Esophagus muscularis mucosa (tissue), 4 donors: ENCODE measurements at regions not wholly inside any gene's neighbourhood (a gene's known extent, or its start where the extent isn't known, plus 50 kb on each side); places are given as distances from the start of the nearest gene placed in this dataset.

Source experiments
- DNase-seq: peaks from one replicate; pipeline ENCODE4 v3.0.0-alpha.2; 2017; ENCODE audit errors: extremely low spot score
- H3K27ac ChIP-seq, 4 donors: fragments of 200-600 bp; sonication (generic); replicated peaks in 1 of 4; 1 replicate in 3 of 4; 2 replicates in 1 of 4; pipeline ENCODE4 v1.5.1; 2016 to 2019; ENCODE audit warnings: mild to moderate bottlenecking in 1 of 4
- H3K27me3 ChIP-seq, 4 donors: fragments of 200-600 bp; sonication (generic); one replicate each; pipeline versions ENCODE4 v1.5.1 to v1.6.0; 2016 to 2019
- H3K36me3 ChIP-seq, 4 donors: fragments of 200-600 bp; sonication (generic); one replicate each; pipeline ENCODE4 v1.5.1; 2016 to 2019
- H3K4me1 ChIP-seq, 4 donors: fragments of 200-600 bp; sonication (generic); one replicate each; pipeline ENCODE4 v1.5.1; 2016 to 2019
- H3K4me3 ChIP-seq, 4 donors: fragments of 200-600 bp; sonication (generic); 1 replicate in 2 of 4; 2 replicates in 2 of 4; pipeline ENCODE4 v1.5.1; 2016 to 2019; ENCODE audit warnings: mild to moderate bottlenecking in 4 of 4, moderate library complexity in 1 of 4
- H3K9me3 ChIP-seq, 4 donors: fragments of 200-600 bp; sonication (generic); 1 replicate in 3 of 4; 2 replicates in 1 of 4; pipeline ENCODE4 v1.5.1; 2016 to 2019
- CTCF ChIP-seq, 3 experiments: fragments of 200-600 bp in 2 of 3; fragments of 450-650 bp in 1 of 3; sonication (generic) in 2 of 3; IDR thresholded peaks; one replicate each; pipeline ENCODE4 v1.5.1; 2017 to 2019; ENCODE audit warnings: antibody characterized with exemption in 3 of 3, mild to moderate bottlenecking in 2 of 3, moderate library complexity in 1 of 3
- EP300 ChIP-seq: sonication (generic); formaldehyde crosslinking; IDR thresholded peaks from one replicate; pipeline ENCODE4 v1.6.1; 2017; ENCODE audit warnings: antibody characterized with exemption
- POLR2A ChIP-seq: fragments of 450-650 bp; IDR thresholded peaks from one replicate; pipeline ENCODE4 v1.6.1; 2017; ENCODE audit warnings: antibody characterized with exemption, moderate library complexity, mild to moderate bottlenecking, low read depth
- POLR2AphosphoS5 ChIP-seq, 2 donors: sonication (generic); formaldehyde crosslinking; IDR thresholded peaks; one replicate each; pipeline ENCODE4 v1.6.1; 2017; ENCODE audit warnings: antibody characterized with exemption in 2 of 2
- WGBS: methylation state at CpG from one replicate; pipeline ENCODE4 v1.1.5; 2018; 5-methylcytosine and 5-hydroxymethylcytosine counted together
- intact Hi-C: fragments of 100-400 bp; cut with DNase I; formaldehyde crosslinking; loops from one replicate; pipeline ENCODE4 v1.15.1; 2023

GRCh38 chr11:98177925-98178324 is 842.8 kb upstream of the CNTN5 start:
- H3K27ac ChIP-seq = no peak overlapping the region
- no peaks in the 10 kb centered on the region for H3K36me3 ChIP-seq
- no peaks in the 10 kb centered on the region for H3K4me1 ChIP-seq
- H3K4me3 ChIP-seq = no peak overlapping the region
- H3K27me3 ChIP-seq = no peaks in the 10 kb centered on the region
- intact Hi-C loops = no loop called here
- TF ChIP-seq POLR2A = no peak
- no peak for TF ChIP-seq CTCF (IDR thresholded peaks at IDR 0.05)
- TF ChIP-seq EP300 = no peak
- TF ChIP-seq POLR2AphosphoS5 (IDR thresholded peaks at IDR 0.05) = no peak
- H3K9me3 ChIP-seq = no peaks in the 10 kb centered on the region
- DNase-seq = no peak
- 82% methylated on average over 5 of the region's 5 CpGs for WGBS

GRCh38 chr11:98180511-98180910 is 840.2 kb upstream of the CNTN5 start:
- no peak overlapping the region for H3K27ac ChIP-seq
- no peaks in the 10 kb centered on the region for H3K27me3 ChIP-seq
- no peaks in the 10 kb centered on the region for H3K36me3 ChIP-seq
- no peak overlapping the region for H3K4me3 ChIP-seq
- H3K4me1 ChIP-seq = no peaks in the 10 kb centered on the region
- 78% methylated on average over 1 of the region's 1 CpG for WGBS
- no peak for TF ChIP-seq CTCF (IDR thresholded peaks at IDR 0.05)
- no peak for TF ChIP-seq POLR2AphosphoS5 (IDR thresholded peaks at IDR 0.05)
- no peak for TF ChIP-seq EP300
- no peak for TF ChIP-seq POLR2A
- intact Hi-C loops = no loop called here
- DNase-seq = no peak
- peaks cover 0 to 8% (median 6%) of the 10 kb centered on the region in 4 donors for H3K9me3 ChIP-seq

GRCh38 chr11:98180921-98181320 is 839.8 kb upstream of the CNTN5 start:
- intact Hi-C loops = no loop called here
- H3K9me3 ChIP-seq = peaks cover 0 to 10% (median 8%) of the 10 kb centered on the region in 4 donors
- H3K27ac ChIP-seq = no peak overlapping the region
- H3K4me3 ChIP-seq = no peak overlapping the region
- no peaks in the 10 kb centered on the region for H3K4me1 ChIP-seq
- no peak for DNase-seq
- no peaks in the 10 kb centered on the region for H3K36me3 ChIP-seq
- no peaks in the 10 kb centered on the region for H3K27me3 ChIP-seq
- 38% methylated on average over 2 of the region's 2 CpGs for WGBS
- no peak for TF ChIP-seq CTCF (IDR thresholded peaks at IDR 0.05)
- TF ChIP-seq POLR2A = no peak
- TF ChIP-seq POLR2AphosphoS5 (IDR thresholded peaks at IDR 0.05) = no peak
- no peak for TF ChIP-seq EP300

- no peaks in the 10 kb centered on the region for H3K4me1 ChIP-seq
- H3K27ac ChIP-seq = no peak overlapping the region
- no peak overlapping the region for H3K4me3 ChIP-seq
- intact Hi-C loops = no loop called here
- DNase-seq = no peak
- peaks cover 0 to 11% (median 8%) of the 10 kb centered on the region in 4 donors for H3K9me3 ChIP-seq
- no peak for TF ChIP-seq EP300
- TF ChIP-seq POLR2A = no peak
- no peak for TF ChIP-seq CTCF (IDR thresholded peaks at IDR 0.05)
- no peak for TF ChIP-seq POLR2AphosphoS5 (IDR thresholded peaks at IDR 0.05)
- no peaks in the 10 kb centered on the region for H3K36me3 ChIP-seq
- no peaks in the 10 kb centered on the region for H3K27me3 ChIP-seq
- WGBS = 63% methylated on average over 1 of the region's 1 CpG
Measured at GRCh38 chr11:98183034-98183433, 837.7 kb upstream of the CNTN5 start.

GRCh38 chr11:98185245-98185644 is 835.5 kb upstream of the CNTN5 start:
- TF ChIP-seq POLR2AphosphoS5 (IDR thresholded peaks at IDR 0.05) = no peak
- no peak for TF ChIP-seq EP300
- TF ChIP-seq CTCF (IDR thresholded peaks at IDR 0.05) = no peak
- TF ChIP-seq POLR2A = no peak

More at GRCh38 chr11:98185245-98185644, 835.5 kb upstream of the CNTN5 start:
- H3K27me3 ChIP-seq = no peaks in the 10 kb centered on the region
- no peak overlapping the region for H3K4me3 ChIP-seq
- no peaks in the 10 kb centered on the region for H3K4me1 ChIP-seq
- intact Hi-C loops = no loop called here
- no peaks in the 10 kb centered on the region for H3K36me3 ChIP-seq
- DNase-seq = no peak
- H3K9me3 ChIP-seq = peaks cover 0 to 11% (median 8%) of the 10 kb centered on the region in 4 donors
- no peak overlapping the region for H3K27ac ChIP-seq
- WGBS = 92% methylated on average over 7 of the region's 16 CpGs
